HG02840 (cell line): ENCODE measurements at regions not wholly inside any gene's neighbourhood (a gene's known extent, or its start where the extent isn't known, plus 50 kb on each side); places are given as distances from the start of the nearest gene placed in this dataset.

ENCODE experiments used
- ATAC-seq: cut with Tn5 transposase; IDR thresholded peaks from one replicate; pipeline ENCODE4 v1.9.1; 2021; ENCODE audit warnings: mild to moderate bottlenecking, moderate library complexity, moderate number of reproducible peaks; ENCODE audit not compliant: unreplicated experiment, low FRiP score

GRCh38 chr3:154013736-154014135 is 107.5 kb upstream of the ARHGEF26 start:
- no peak for ATAC-seq

- ATAC-seq, result no peak
Observed at GRCh38 chr3:154015307-154015706, 105.9 kb upstream of the ARHGEF26 start.

- ATAC-seq, result no peak
Observed at GRCh38 chr3:154018100-154018696, 103.0 kb upstream of the ARHGEF26 start.

GRCh38 chr3:154022606-154023005 is 98.6 kb upstream of the ARHGEF26 start:
- no peak for ATAC-seq

GRCh38 chr3:154023148-154023547 is 98.0 kb upstream of the ARHGEF26 start:
- ATAC-seq, result no peak

DNA sequence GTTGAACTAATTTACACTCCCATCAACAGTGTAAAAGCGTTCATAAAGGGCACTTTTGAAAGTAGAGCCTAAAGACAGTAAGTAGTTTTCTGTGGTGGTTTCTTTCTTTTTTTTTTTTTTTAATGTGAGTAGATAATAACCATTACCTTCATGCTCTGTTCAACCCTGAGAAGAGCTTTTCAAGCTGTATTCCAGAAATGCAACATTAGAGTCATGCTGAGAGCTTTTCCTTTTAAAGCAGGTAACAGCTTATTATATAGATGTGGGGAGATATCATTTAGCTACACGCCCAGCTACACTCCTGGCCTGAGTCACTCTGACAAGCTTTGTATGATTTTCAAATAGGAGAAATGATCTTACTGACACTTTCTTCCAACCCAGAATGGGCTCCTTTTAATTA is 96.2 kb upstream of the ARHGEF26 start:
- ATAC-seq, result no peak

- ATAC-seq, result no peak
Observed at GRCh38 chr3:154029926-154030325, 91.3 kb upstream of the ARHGEF26 start.

- ATAC-seq, result no peak
Observed at GRCh38 chr3:154034797-154035330, 86.3 kb upstream of the ARHGEF26 start.

DNA sequence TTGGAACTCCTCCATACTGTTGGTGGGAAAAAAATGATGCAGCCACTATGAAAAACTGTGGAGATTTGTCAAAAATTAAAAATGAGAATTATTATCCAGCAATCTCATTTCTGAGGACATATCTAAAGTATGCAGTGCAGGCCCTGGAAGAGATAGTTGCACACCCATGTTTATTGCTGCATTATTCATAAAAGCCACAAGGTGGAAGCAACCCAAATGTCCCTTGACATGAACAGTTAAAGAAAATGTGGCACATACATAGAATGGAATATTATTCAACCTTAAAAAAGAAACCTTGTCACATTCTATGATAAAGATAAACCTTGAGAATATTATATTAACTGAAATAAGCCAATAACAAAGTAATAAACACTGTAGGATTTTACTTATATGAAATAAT is 80.9 kb upstream of the ARHGEF26 start:
- no peak for ATAC-seq

GRCh38 chr3:154044671-154045070 is 76.5 kb upstream of the ARHGEF26 start:
- ATAC-seq, result no peak

DNA sequence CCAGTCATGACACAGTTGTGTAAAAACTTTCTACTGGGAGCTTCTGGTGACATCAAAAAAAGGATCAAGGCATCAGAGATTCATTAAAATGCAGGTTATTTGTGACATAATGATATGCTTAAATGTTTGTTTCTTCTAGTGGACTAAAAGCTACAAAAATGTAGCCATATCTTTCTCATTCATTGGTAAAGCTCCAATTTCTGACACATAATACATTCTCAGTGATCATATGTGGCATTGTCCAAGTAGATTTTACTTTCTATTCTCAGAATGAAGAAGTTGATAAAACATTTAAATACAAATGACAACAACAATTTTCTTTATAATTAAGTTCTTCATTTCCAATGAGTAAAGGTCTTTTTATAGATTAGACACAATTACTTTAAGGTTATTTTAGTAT is 71.0 kb upstream of the ARHGEF26 start:
- ATAC-seq, result no peak

- ATAC-seq, result no peak
Observed at GRCh38 chr3:154050766-154051165, 70.4 kb upstream of the ARHGEF26 start.

GRCh38 chr3:154059833-154060232 is 61.4 kb upstream of the ARHGEF26 start:
- ATAC-seq, result no peak

- no peak for ATAC-seq
Observed at GRCh38 chr3:154060238-154061000, 60.8 kb upstream of the ARHGEF26 start.

- no peak for ATAC-seq
Observed at GRCh38 chr3:154061001-154061370, 60.2 kb upstream of the ARHGEF26 start.

DNA sequence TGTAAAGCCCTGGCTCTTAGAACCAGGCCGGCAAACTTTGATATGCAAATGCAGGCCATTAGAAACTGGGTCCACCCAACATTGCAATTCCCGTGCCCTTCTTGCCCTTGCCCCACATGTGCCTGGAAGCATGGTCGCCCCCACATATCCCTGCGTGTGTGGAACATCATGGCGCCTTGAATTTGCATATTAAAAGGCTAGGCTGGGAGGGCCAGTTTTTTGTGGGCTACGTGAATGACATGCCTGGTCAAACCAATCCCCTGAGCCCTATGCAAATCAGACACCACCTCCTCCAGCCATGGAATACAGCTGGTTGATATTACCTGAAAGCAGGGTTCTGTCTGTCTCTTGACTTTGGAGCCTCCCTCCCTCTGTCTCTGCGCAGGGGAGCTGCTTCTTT is 58.7 kb upstream of the ARHGEF26 start:
- ATAC-seq, result no peak

DNA sequence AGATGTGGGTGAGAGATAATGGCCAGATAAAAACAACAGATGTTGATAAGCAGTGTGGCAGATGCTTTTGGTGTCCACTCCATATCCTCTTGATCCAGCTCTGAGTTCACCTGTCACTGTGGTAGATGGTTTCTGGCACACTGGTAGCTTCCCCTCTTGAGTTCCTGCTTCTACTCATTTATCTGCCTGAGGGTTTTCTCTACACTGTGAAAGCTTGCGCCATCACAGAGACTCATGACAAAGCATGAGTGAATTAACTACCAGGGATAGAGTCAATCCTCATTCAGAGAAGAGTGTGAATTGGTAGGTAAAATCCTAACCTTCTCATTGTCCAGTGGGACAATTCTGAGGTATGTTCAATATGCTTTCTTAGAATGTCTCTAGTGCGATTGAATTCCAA is 50.0 kb upstream of the ARHGEF26 start:
- ATAC-seq, result no peak
